Heart left ventricle (tissue), 13 donors: ENCODE measurements at regions not wholly inside any gene's neighbourhood (a gene's known extent, or its start where the extent isn't known, plus 50 kb on each side); places are given as distances from the start of the nearest gene placed in this dataset.
"Not testable (repeated sequence)": the region's sequence is repeated elsewhere in the genome, so short reads cannot be mapped to it uniquely, and the experiment has no call there.

ENCODE experiments used
- POLR2A ChIP-seq, 2 donors: fragments of 450-650 bp; IDR thresholded peaks; one replicate each; pipeline ENCODE4 v1.6.1; 2017; ENCODE audit warnings: antibody characterized with exemption in 2 of 2, mild to moderate bottlenecking in 2 of 2, moderate library complexity in 2 of 2
- TF ChIP-seq, protein P1 (sequence below), 12 donors: fragments of 200-600 bp; sonication (generic) in 4 of 12; IDR thresholded peaks; one replicate each; pipeline versions ENCODE4 v1.5.0 to v1.8.0; 2018 to 2022; ENCODE audit warnings: antibody characterized with exemption in 12 of 12, mild to moderate bottlenecking in 5 of 12
- donor health status: ischemic (EF 13 %, LVEDD 7.1; RV severe dilation, severe dysfunction).
- donor health status: DM: no; HTN: yes; CAD: no.
- donor health status: DM: no; HTN: no; CAD: no.
- donor health status: ischemic (EF 25% LVEDD 6.9; RV normal size, moderate dysfunction).
- donor health status: ischemic (EF 25% LVEDD 5.7; RV mildly dilated, moderate dysfunction).
- donor health status: ischemic (EF 35%, LVEDD 5.7; RV mildly dilated, moderate dysfunction).
- donor health status: nonischemic (EF 11% LVEDD 7.7; RV severe dilation, severe dysfunction).
- donor health status: DM: yes; HTN: yes; CAD: no.
- donor health status: PGD.
- donor health status: ischemic (EF 29% LVEDD 5.4; RV normal size, mild dysfunction).
- donor health status: nonischemic (EF 23%, LVEDD 6.1; RV moderate dilation, normal function).

DNA sequence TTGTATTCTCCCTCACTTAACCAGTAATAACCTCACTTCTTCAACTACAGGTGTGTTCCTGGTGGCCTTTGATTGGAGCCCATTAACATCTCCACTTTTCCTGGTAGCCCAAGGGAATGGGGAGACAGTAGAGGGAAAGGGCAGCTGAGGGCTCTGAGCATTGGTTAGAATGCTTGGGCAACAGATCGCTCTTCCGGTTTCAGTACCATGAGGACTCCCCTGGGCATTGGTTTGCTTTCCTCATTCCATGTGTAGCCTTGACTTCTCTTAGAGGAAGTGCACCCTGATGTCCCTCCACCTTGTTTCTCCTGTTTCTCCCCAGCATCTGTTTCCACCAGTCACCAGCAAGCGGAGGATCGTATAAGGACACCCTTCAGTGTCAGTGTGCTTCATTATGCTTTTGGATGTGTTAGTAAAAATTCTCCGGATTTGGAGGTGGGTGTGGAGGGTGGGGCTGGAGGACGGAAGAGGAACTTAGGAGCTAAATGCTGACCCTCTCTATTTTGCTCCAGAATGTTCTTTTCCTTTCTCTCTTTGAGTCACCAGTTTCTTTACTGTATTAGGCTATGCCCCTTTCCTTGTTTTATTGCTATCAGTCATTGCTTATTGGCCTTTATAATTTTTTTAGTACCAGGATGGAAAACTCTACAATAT lies 50.6 kb upstream of the ZNG1B start:
- TF ChIP-seq, protein P1, sequence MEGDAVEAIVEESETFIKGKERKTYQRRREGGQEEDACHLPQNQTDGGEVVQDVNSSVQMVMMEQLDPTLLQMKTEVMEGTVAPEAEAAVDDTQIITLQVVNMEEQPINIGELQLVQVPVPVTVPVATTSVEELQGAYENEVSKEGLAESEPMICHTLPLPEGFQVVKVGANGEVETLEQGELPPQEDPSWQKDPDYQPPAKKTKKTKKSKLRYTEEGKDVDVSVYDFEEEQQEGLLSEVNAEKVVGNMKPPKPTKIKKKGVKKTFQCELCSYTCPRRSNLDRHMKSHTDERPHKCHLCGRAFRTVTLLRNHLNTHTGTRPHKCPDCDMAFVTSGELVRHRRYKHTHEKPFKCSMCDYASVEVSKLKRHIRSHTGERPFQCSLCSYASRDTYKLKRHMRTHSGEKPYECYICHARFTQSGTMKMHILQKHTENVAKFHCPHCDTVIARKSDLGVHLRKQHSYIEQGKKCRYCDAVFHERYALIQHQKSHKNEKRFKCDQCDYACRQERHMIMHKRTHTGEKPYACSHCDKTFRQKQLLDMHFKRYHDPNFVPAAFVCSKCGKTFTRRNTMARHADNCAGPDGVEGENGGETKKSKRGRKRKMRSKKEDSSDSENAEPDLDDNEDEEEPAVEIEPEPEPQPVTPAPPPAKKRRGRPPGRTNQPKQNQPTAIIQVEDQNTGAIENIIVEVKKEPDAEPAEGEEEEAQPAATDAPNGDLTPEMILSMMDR (IDR thresholded peaks at IDR 0.05): not testable (repeated sequence)
- TF ChIP-seq POLR2A (IDR thresholded peaks at IDR 0.05): not testable (repeated sequence)
